ENCODE measurements at regions not wholly inside any gene's neighbourhood (a gene's known extent, or its start where the extent isn't known, plus 50 kb on each side); places are given as distances from the start of the nearest gene placed in this dataset.

DNA sequence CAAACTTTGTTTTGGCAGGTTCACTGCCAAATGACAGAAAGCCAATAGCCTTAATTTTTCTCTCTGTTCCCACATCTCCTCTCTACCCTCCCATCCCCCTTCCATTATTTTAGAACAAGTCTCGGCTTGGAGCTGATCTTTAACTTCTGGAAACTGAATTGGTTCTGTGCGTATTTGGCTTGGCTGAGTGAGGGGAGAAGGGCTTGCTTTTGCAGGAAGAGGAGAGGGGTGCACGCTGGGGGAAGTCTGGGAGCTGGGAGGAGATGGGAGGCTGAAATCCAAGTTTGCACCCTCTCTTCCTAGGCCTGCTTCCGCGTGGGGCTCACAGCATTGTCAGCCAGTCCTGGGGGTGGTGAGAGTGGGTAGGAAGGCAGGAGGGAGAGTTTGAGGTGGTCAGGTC lies 176.1 kb upstream of the SPRED2 start:
- no peaks in the 10 kb centered on the region for H3K4me1 ChIP-seq (ENCODE audit: control insufficient read depth, insufficient read depth, low read length)
- no peaks in the 10 kb centered on the region for H3K9me3 ChIP-seq (ENCODE audit: control insufficient read depth, insufficient read depth, low read depth, low read length)
- intact Hi-C loops (cut with micrococcal nuclease; ENCODE audit: unreplicated experiment) (no loop called here), in situ Hi-C loops (cut with HindIII; ENCODE audit: low pct_unique_long_range_greater_than_20kb, low sequenced_read_pairs) (no loop called here)
- no TSS peak for BruUV-seq (replicated peaks)
- CTCF ChIA-PET: no interaction called here
- DNase-seq (ENCODE audit: low read depth, low spot score) (no peak), ATAC-seq (no peak)
- TF ChIP-seq TCF7L2 (IDR thresholded peaks at IDR 0.05; ENCODE audit: low read depth, low read length) (no peak), SIN3A (IDR thresholded peaks at IDR 0.05; ENCODE audit: borderline replicate concordance, insufficient read depth, low read depth, low read length) (no peak), POLR2AphosphoS5 (IDR thresholded peaks at IDR 0.05; ENCODE audit: low read depth, low read length) (no peak)
- TF ChIP-seq, protein P1, sequence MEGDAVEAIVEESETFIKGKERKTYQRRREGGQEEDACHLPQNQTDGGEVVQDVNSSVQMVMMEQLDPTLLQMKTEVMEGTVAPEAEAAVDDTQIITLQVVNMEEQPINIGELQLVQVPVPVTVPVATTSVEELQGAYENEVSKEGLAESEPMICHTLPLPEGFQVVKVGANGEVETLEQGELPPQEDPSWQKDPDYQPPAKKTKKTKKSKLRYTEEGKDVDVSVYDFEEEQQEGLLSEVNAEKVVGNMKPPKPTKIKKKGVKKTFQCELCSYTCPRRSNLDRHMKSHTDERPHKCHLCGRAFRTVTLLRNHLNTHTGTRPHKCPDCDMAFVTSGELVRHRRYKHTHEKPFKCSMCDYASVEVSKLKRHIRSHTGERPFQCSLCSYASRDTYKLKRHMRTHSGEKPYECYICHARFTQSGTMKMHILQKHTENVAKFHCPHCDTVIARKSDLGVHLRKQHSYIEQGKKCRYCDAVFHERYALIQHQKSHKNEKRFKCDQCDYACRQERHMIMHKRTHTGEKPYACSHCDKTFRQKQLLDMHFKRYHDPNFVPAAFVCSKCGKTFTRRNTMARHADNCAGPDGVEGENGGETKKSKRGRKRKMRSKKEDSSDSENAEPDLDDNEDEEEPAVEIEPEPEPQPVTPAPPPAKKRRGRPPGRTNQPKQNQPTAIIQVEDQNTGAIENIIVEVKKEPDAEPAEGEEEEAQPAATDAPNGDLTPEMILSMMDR (IDR thresholded peaks at IDR 0.05): no peak
- TF ChIP-seq, protein P2, sequence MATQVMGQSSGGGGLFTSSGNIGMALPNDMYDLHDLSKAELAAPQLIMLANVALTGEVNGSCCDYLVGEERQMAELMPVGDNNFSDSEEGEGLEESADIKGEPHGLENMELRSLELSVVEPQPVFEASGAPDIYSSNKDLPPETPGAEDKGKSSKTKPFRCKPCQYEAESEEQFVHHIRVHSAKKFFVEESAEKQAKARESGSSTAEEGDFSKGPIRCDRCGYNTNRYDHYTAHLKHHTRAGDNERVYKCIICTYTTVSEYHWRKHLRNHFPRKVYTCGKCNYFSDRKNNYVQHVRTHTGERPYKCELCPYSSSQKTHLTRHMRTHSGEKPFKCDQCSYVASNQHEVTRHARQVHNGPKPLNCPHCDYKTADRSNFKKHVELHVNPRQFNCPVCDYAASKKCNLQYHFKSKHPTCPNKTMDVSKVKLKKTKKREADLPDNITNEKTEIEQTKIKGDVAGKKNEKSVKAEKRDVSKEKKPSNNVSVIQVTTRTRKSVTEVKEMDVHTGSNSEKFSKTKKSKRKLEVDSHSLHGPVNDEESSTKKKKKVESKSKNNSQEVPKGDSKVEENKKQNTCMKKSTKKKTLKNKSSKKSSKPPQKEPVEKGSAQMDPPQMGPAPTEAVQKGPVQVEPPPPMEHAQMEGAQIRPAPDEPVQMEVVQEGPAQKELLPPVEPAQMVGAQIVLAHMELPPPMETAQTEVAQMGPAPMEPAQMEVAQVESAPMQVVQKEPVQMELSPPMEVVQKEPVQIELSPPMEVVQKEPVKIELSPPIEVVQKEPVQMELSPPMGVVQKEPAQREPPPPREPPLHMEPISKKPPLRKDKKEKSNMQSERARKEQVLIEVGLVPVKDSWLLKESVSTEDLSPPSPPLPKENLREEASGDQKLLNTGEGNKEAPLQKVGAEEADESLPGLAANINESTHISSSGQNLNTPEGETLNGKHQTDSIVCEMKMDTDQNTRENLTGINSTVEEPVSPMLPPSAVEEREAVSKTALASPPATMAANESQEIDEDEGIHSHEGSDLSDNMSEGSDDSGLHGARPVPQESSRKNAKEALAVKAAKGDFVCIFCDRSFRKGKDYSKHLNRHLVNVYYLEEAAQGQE (IDR thresholded peaks at IDR 0.05; ENCODE audit: insufficient read depth in 1 of 2, low read depth in 2 of 2, low read length in 1 of 2): no peak
- H3K4me3 ChIP-seq (ENCODE audit: low read depth in 2 of 2, low read length in 2 of 2): no peak overlapping the region
- POLR2A ChIA-PET: no interaction called here
- no peaks in the 10 kb centered on the region for H3K27me3 ChIP-seq (ENCODE audit: control insufficient read depth, insufficient read depth, low read length)
- H3K27ac ChIP-seq (ENCODE audit: low read length): no peak overlapping the region
- no peaks in the 10 kb centered on the region for H3K36me3 ChIP-seq (ENCODE audit: control insufficient read depth, insufficient read depth, low read length)

- intact Hi-C loops (cut with micrococcal nuclease; ENCODE audit: unreplicated experiment): no loop called here
- POLR2A ChIA-PET: no interaction called here
- no peak for ATAC-seq
These were observed 175.4 kb upstream of the SPRED2 start for GRCh38 chr2:65607662-65608305.

More at GRCh38 chr2:65607662-65608305, 175.4 kb upstream of the SPRED2 start:
- BruUV-seq (replicated peaks): no TSS peak
- CTCF ChIA-PET: no interaction called here
- H3K27me3 ChIP-seq (ENCODE audit: control insufficient read depth, insufficient read depth, low read length): no peaks in the 10 kb centered on the region
- H3K4me3 ChIP-seq (ENCODE audit: low read depth in 2 of 2, low read length in 2 of 2): no peak overlapping the region
- H3K4me1 ChIP-seq (ENCODE audit: control insufficient read depth, insufficient read depth, low read length): no peaks in the 10 kb centered on the region
- in situ Hi-C loops (cut with HindIII; ENCODE audit: low pct_unique_long_range_greater_than_20kb, low sequenced_read_pairs): no loop called here
- H3K27ac ChIP-seq (ENCODE audit: low read length): no peak overlapping the region
- H3K36me3 ChIP-seq (ENCODE audit: control insufficient read depth, insufficient read depth, low read length): no peaks in the 10 kb centered on the region
- H3K9me3 ChIP-seq (ENCODE audit: control insufficient read depth, insufficient read depth, low read depth, low read length): no peaks in the 10 kb centered on the region
- no peak for DNase-seq (ENCODE audit: low read depth, low spot score)
- no peak for TF ChIP-seq SIN3A (IDR thresholded peaks at IDR 0.05; ENCODE audit: borderline replicate concordance, insufficient read depth, low read depth, low read length)
- TF ChIP-seq, protein P1 (IDR thresholded peaks at IDR 0.05): no peak

Measured in Panc1 (cell line).